ENCODE measurements at regions not wholly inside any gene's neighbourhood (a gene's known extent, or its start where the extent isn't known, plus 50 kb on each side); places are given as distances from the start of the nearest gene placed in this dataset.

- no peak for TF ChIP-seq POLR2A (IDR thresholded peaks at IDR 0.05)
- no peak for TF ChIP-seq CTCF (IDR thresholded peaks at IDR 0.05)
Measured at GRCh38 chr2:145801210-145801609, 1281.3 kb upstream of the ZEB2 start.
